ENCODE measurements at regions not wholly inside any gene's neighbourhood (a gene's known extent, or its start where the extent isn't known, plus 50 kb on each side); places are given as distances from the start of the nearest gene placed in this dataset.

GRCh38 chr4:33037464-33037863 is 2317.3 kb downstream of the PCDH7 start:
- ChIA-PET POLR2A (no interaction called here), CTCF (no interaction called here)
- TF ChIP-seq, protein P1, sequence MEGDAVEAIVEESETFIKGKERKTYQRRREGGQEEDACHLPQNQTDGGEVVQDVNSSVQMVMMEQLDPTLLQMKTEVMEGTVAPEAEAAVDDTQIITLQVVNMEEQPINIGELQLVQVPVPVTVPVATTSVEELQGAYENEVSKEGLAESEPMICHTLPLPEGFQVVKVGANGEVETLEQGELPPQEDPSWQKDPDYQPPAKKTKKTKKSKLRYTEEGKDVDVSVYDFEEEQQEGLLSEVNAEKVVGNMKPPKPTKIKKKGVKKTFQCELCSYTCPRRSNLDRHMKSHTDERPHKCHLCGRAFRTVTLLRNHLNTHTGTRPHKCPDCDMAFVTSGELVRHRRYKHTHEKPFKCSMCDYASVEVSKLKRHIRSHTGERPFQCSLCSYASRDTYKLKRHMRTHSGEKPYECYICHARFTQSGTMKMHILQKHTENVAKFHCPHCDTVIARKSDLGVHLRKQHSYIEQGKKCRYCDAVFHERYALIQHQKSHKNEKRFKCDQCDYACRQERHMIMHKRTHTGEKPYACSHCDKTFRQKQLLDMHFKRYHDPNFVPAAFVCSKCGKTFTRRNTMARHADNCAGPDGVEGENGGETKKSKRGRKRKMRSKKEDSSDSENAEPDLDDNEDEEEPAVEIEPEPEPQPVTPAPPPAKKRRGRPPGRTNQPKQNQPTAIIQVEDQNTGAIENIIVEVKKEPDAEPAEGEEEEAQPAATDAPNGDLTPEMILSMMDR (IDR thresholded peaks at IDR 0.05; ENCODE audit: insufficient read depth, low read length, missing control alignments), result no peak
- DNase-seq (ENCODE audit: low read depth, low spot score), result no peak
- no peak overlapping the region for H3K4me3 ChIP-seq (ENCODE audit: low read depth, low read length)

DNA sequence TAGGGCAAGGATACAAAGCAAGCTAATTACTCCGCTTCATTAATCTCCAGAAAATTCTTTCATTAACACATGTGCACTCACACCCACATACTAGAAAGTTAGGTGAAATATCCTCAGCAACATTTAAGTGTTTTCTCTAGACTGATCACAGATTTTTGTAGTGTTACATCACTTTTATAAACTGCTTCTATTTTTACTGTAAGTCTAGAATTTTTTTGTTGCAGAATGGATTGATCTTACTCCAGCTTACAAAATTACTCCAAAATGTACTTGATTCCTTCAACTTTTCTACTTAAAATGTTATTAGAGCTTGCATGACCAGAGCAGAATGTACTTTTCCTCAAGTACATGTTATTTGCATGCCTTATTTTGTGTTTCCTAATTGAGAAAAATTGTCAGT is 2325.2 kb downstream of the PCDH7 start:
- ChIA-PET CTCF (no interaction called here), POLR2A (no interaction called here)
- no peak overlapping the region for H3K4me3 ChIP-seq (ENCODE audit: low read depth, low read length)
- TF ChIP-seq, protein P1 (IDR thresholded peaks at IDR 0.05; ENCODE audit: insufficient read depth, low read length, missing control alignments), result no peak
- no peak for DNase-seq (ENCODE audit: low read depth, low spot score)

- H3K4me3 ChIP-seq (ENCODE audit: low read depth, low read length), result no peak overlapping the region
- POLR2A ChIA-PET, result no interaction called here
- CTCF ChIA-PET, result interaction anchor here (0.9 kb wide), 1 partner anchor 9 kb away, joined by 4 read pairs; no protein-coding TSS in a partner anchor
- TF ChIP-seq, protein P1 (IDR thresholded peaks at IDR 0.05; ENCODE audit: insufficient read depth, low read length, missing control alignments), result no peak
- DNase-seq (ENCODE audit: low read depth, low spot score), result no peak
Measured at GRCh38 chr4:33052241-33052640, 2332.1 kb downstream of the PCDH7 start.

- no peak overlapping the region for H3K4me3 ChIP-seq (ENCODE audit: low read depth, low read length)
- CTCF ChIA-PET, result no interaction called here
- POLR2A ChIA-PET, result no interaction called here
- TF ChIP-seq, protein P1 (IDR thresholded peaks at IDR 0.05; ENCODE audit: insufficient read depth, low read length, missing control alignments), result no peak
- DNase-seq (ENCODE audit: low read depth, low spot score), result no peak
Measured at GRCh38 chr4:33054161-33054560, 2334.0 kb downstream of the PCDH7 start.

- CTCF ChIA-PET, result no interaction called here
- DNase-seq (ENCODE audit: low read depth, low spot score), result no peak
- TF ChIP-seq, protein P1 (IDR thresholded peaks at IDR 0.05; ENCODE audit: insufficient read depth, low read length, missing control alignments), result no peak
- POLR2A ChIA-PET, result no interaction called here
- H3K4me3 ChIP-seq (ENCODE audit: low read depth, low read length), result no peak overlapping the region
Measured at GRCh38 chr4:33054656-33055196, 2334.6 kb downstream of the PCDH7 start.

- CTCF ChIA-PET, result interaction anchor here (0.7 kb wide), 1 partner anchor 17 kb away, joined by 3 read pairs; no protein-coding TSS in a partner anchor
- DNase-seq (ENCODE audit: low read depth, low spot score), result no peak
Measured at GRCh38 chr4:33057736-33058135, 2337.6 kb downstream of the PCDH7 start.

More at GRCh38 chr4:33057736-33058135, 2337.6 kb downstream of the PCDH7 start:
- TF ChIP-seq, protein P1 (IDR thresholded peaks at IDR 0.05; ENCODE audit: insufficient read depth, low read length, missing control alignments), result no peak
- POLR2A ChIA-PET, result no interaction called here
- no peak overlapping the region for H3K4me3 ChIP-seq (ENCODE audit: low read depth, low read length)
